ENCODE measurements at regions not wholly inside any gene's neighbourhood (a gene's known extent, or its start where the extent isn't known, plus 50 kb on each side); places are given as distances from the start of the nearest gene placed in this dataset.

- dilution Hi-C loops (cut with MboI; ENCODE audit: extremely low pct_ligation_motif_present, low sequenced_read_pairs) = loop anchor here (25.0 kb wide), 1 partner anchor 149 kb away; no protein-coding TSS in a partner anchor
- H4K20me1 ChIP-seq (ENCODE audit: control insufficient read depth, extremely low read depth, insufficient read depth, low read length) = no peaks in the 10 kb centered on the region
- no peak for FAIRE-seq
These were observed 57.8 kb upstream of the NFASC start for GRCh38 chr1:204812842-204813241.

GRCh38 chr1:204813522-204813921, 57.1 kb upstream of the NFASC start:
- Histone ChIP-seq H2AFZ (ENCODE audit: control insufficient read depth, low read length) (no peak overlapping the region), H3K4me2 (ENCODE audit: control insufficient read depth, extremely low read depth, insufficient read depth, low read depth, low read length) (no peak overlapping the region), H3K36me3 (ENCODE audit: control insufficient read depth in 2 of 2, extremely low read depth in 1 of 2, insufficient read depth in 2 of 2, low read length in 2 of 2) (no peaks in the 10 kb centered on the region), H3K9ac (ENCODE audit: control insufficient read depth, extremely low read depth, insufficient read depth, low read length) (no peak overlapping the region), H3K9me1 (ENCODE audit: control insufficient read depth, extremely low read depth, insufficient read depth, low read length) (no peaks in the 10 kb centered on the region), H3K27me3 (ENCODE audit: control insufficient read depth, extremely low read depth, insufficient read depth, low read length) (peaks cover 22% of the 10 kb centered on the region), H3K27ac (ENCODE audit: control insufficient read depth, insufficient read depth, low read length) (no peak overlapping the region), H3K79me2 (ENCODE audit: control insufficient read depth, insufficient read depth, low read length) (no peaks in the 10 kb centered on the region), H4K20me1 (ENCODE audit: control insufficient read depth, extremely low read depth, insufficient read depth, low read length) (no peaks in the 10 kb centered on the region), H3K4me3 (ENCODE audit: control insufficient read depth in 2 of 3, extremely low read depth in 1 of 3, insufficient read depth in 2 of 3, low read depth in 1 of 3, low read length in 3 of 3) (no peak overlapping the region), H3K4me1 (ENCODE audit: control insufficient read depth, extremely low read depth, insufficient read depth, low read length) (no peaks in the 10 kb centered on the region), H3K9me3 (ENCODE audit: control insufficient read depth, low read depth, low read length) (no peaks in the 10 kb centered on the region)
- FAIRE-seq (no peak), DNase-seq (ENCODE audit: low read depth, low spot score) (no peak)
- TF ChIP-seq CTCF (optimal IDR thresholded peaks at IDR 0.05 in 1 of 3, IDR thresholded peaks at IDR 0.05 in 1 of 3, conservative IDR thresholded peaks at IDR 0.05 in 1 of 3; ENCODE audit: extremely low read depth in 1 of 3, insufficient read depth in 2 of 3, low read length in 3 of 3) (no peak), EZH2 (IDR thresholded peaks at IDR 0.05; ENCODE audit: low read length) (no peak)
- dilution Hi-C loops (cut with MboI; ENCODE audit: extremely low pct_ligation_motif_present, low sequenced_read_pairs) = loop anchor here (25.0 kb wide), 1 partner anchor 149 kb away; no protein-coding TSS in a partner anchor

More at GRCh38 chr1:204812842-204813241, 57.8 kb upstream of the NFASC start:
- H3K9me3 ChIP-seq (ENCODE audit: control insufficient read depth, low read depth, low read length) = no peaks in the 10 kb centered on the region
- H3K4me1 ChIP-seq (ENCODE audit: control insufficient read depth, extremely low read depth, insufficient read depth, low read length) = no peaks in the 10 kb centered on the region
- H3K27ac ChIP-seq (ENCODE audit: control insufficient read depth, insufficient read depth, low read length) = no peak overlapping the region
- H3K79me2 ChIP-seq (ENCODE audit: control insufficient read depth, insufficient read depth, low read length) = no peaks in the 10 kb centered on the region
- H3K4me3 ChIP-seq (ENCODE audit: control insufficient read depth in 2 of 3, extremely low read depth in 1 of 3, insufficient read depth in 2 of 3, low read depth in 1 of 3, low read length in 3 of 3) = no peak overlapping the region
- H3K27me3 ChIP-seq (ENCODE audit: control insufficient read depth, extremely low read depth, insufficient read depth, low read length) = peaks cover 22% of the 10 kb centered on the region
- H2AFZ ChIP-seq (ENCODE audit: control insufficient read depth, low read length) = no peak overlapping the region
- no peaks in the 10 kb centered on the region for H3K9me1 ChIP-seq (ENCODE audit: control insufficient read depth, extremely low read depth, insufficient read depth, low read length)
- H3K9ac ChIP-seq (ENCODE audit: control insufficient read depth, extremely low read depth, insufficient read depth, low read length) = no peak overlapping the region
- H3K36me3 ChIP-seq (ENCODE audit: control insufficient read depth in 2 of 2, extremely low read depth in 1 of 2, insufficient read depth in 2 of 2, low read length in 2 of 2) = no peaks in the 10 kb centered on the region
- no peak for TF ChIP-seq EZH2 (IDR thresholded peaks at IDR 0.05; ENCODE audit: low read length)
- TF ChIP-seq CTCF (optimal IDR thresholded peaks at IDR 0.05 in 1 of 3, IDR thresholded peaks at IDR 0.05 in 1 of 3, conservative IDR thresholded peaks at IDR 0.05 in 1 of 3; ENCODE audit: extremely low read depth in 1 of 3, insufficient read depth in 2 of 3, low read length in 3 of 3) = no peak
- no peak for DNase-seq (ENCODE audit: low read depth, low spot score)
- no peak overlapping the region for H3K4me2 ChIP-seq (ENCODE audit: control insufficient read depth, extremely low read depth, insufficient read depth, low read depth, low read length)

All from keratinocyte (primary cell).